Panc1 (cell line): ENCODE measurements at regions not wholly inside any gene's neighbourhood (a gene's known extent, or its start where the extent isn't known, plus 50 kb on each side); places are given as distances from the start of the nearest gene placed in this dataset.

Experiments
- ATAC-seq: fragments of 200-7000 bp; cut with Tn5 transposase; 2 replicates; pipeline ENCODE4 v1.9.1; 2020; ENCODE audit warnings: mild to moderate bottlenecking, moderate library complexity
- BruUV-seq: library from RNA; stranded (reverse); fragments of 400-500 nt; replicated peaks from 2 replicates; lab custom pipeline; 2021; lab: Mats Ljungman, UMichigan
- CTCF ChIA-PET: fragments of 300-600 bp; sonication (Branson Sonifier 250); formaldehyde crosslinking; loops from one replicate; lab custom pipeline; 2022; ENCODE audit warnings: antibody characterized with exemption; lab: Charles Lee
- POLR2A ChIA-PET: fragments of 300-600 bp; sonication (Branson Sonifier 250); formaldehyde crosslinking; loops from one replicate; lab custom pipeline; 2022; ENCODE audit warnings: antibody characterized with exemption; lab: Charles Lee
- DNase-seq: peaks from one replicate; pipeline ENCODE4 v3.0.0-alpha.2; 2010; ENCODE audit warnings: low read depth, low spot score
- H3K27ac ChIP-seq: 2 replicates; pipeline ENCODE4 v1.5.1; 2011; ENCODE audit warnings: mild to moderate bottlenecking, low read length, inconsistent platforms
- H3K27me3 ChIP-seq: fragments of 200-500 bp; sonication (Bioruptor generic); 2 replicates; pipeline ENCODE4 v1.6.0; 2014; ENCODE audit warnings: low read length, inconsistent platforms; ENCODE audit not compliant: control insufficient read depth, insufficient read depth
- H3K36me3 ChIP-seq: fragments of 200-500 bp; sonication (Bioruptor generic); 2 replicates; pipeline ENCODE4 v1.5.1; 2014; ENCODE audit warnings: inconsistent platforms, mild to moderate bottlenecking, low read length, moderate library complexity; ENCODE audit not compliant: control insufficient read depth, insufficient read depth
- H3K4me1 ChIP-seq: 2 replicates; pipeline ENCODE4 v1.5.1; 2011; ENCODE audit warnings: inconsistent platforms, mild to moderate bottlenecking, low read length, moderate library complexity; ENCODE audit not compliant: control insufficient read depth, insufficient read depth
- H3K4me3 ChIP-seq, 2 experiments: 2 replicates each; pipeline ENCODE4 v1.5.1; 2011 to 2012; ENCODE audit warnings: low read depth in 2 of 2, low read length in 2 of 2, mild to moderate bottlenecking in 2 of 2, inconsistent platforms in 1 of 2, moderate library complexity in 1 of 2
- H3K9me3 ChIP-seq: fragments of 200-500 bp; sonication (Bioruptor generic); 2 replicates; pipeline ENCODE4 v1.5.1; 2014; ENCODE audit warnings: low read depth, mild to moderate bottlenecking, inconsistent platforms, low read length, moderate library complexity; ENCODE audit not compliant: control insufficient read depth, insufficient read depth
- CTCF ChIP-seq: fragments of 450-650 bp; IDR thresholded peaks from 2 replicates; pipeline ENCODE4 v1.5.1; 2017; ENCODE audit warnings: mild to moderate bottlenecking
- POLR2AphosphoS5 ChIP-seq: IDR thresholded peaks from 2 replicates; pipeline ENCODE4 v1.6.1; 2012; ENCODE audit warnings: mild to moderate bottlenecking, low read depth, low read length, moderate library complexity
- REST ChIP-seq, 2 experiments: IDR thresholded peaks; 2 replicates each; pipeline ENCODE4 v1.6.1; 2011 to 2012; ENCODE audit warnings: low read depth in 2 of 2, control low read depth in 1 of 2, low read length in 1 of 2, mild to moderate bottlenecking in 1 of 2, moderate library complexity in 1 of 2; ENCODE audit not compliant: insufficient read depth in 1 of 2
- SIN3A ChIP-seq: IDR thresholded peaks from 2 replicates; pipeline ENCODE4 v1.6.1; 2012; ENCODE audit warnings: low read depth, mild to moderate bottlenecking, low read length, moderate library complexity, borderline replicate concordance; ENCODE audit not compliant: insufficient read depth
- TCF7L2 ChIP-seq: IDR thresholded peaks from 2 replicates; pipeline ENCODE4 v1.6.1; 2011; ENCODE audit warnings: mild to moderate bottlenecking, low read depth, low read length, inconsistent platforms
- in situ Hi-C: cut with HindIII; loops from 2 replicates; pipeline ENCODE4 v1.10.0; 2016; ENCODE audit warnings: low sequenced_read_pairs, low pct_unique_long_range_greater_than_20kb
- intact Hi-C: fragments of 100-400 bp; cut with micrococcal nuclease; formaldehyde crosslinking; loops from one replicate; pipeline ENCODE4 v1.10.0; 2022; ENCODE audit not compliant: unreplicated experiment

- H3K4me3 ChIP-seq = no peak overlapping the region
- no peak overlapping the region for H3K27ac ChIP-seq
- intact Hi-C loops = no loop called here
- H3K27me3 ChIP-seq = no peaks in the 10 kb centered on the region
- in situ Hi-C loops = no loop called here
- no peaks in the 10 kb centered on the region for H3K36me3 ChIP-seq
- no peak for DNase-seq
- peaks cover 3% of the 10 kb centered on the region; the same call in 1 of the 2 replicates for H3K9me3 ChIP-seq
- ChIA-PET CTCF (no interaction called here), POLR2A (no interaction called here)
- BruUV-seq = no TSS peak
- H3K4me1 ChIP-seq = no peaks in the 10 kb centered on the region; the same call in 1 of the 2 replicates
- TF ChIP-seq POLR2AphosphoS5 (no peak), CTCF (peak; percentile 77), SIN3A (no peak), TCF7L2 (no peak)
- ATAC-seq = no peak
Observed at GRCh38 chr2:241940329-241940728, 70.8 kb downstream of the RTP5 start.

GRCh38 chr2:241941691-241942301, 72.3 kb downstream of the RTP5 start:
- no peak for ATAC-seq
- Histone ChIP-seq H3K4me3 (no peak overlapping the region), H3K27ac (no peak overlapping the region), H3K4me1 (no peaks in the 10 kb centered on the region; the same call in 1 of the 2 replicates), H3K27me3 (no peaks in the 10 kb centered on the region), H3K9me3 (no peaks in the 10 kb centered on the region), H3K36me3 (no peaks in the 10 kb centered on the region)
- ChIA-PET CTCF (no interaction called here), POLR2A (no interaction called here)
- no TSS peak for BruUV-seq
- in situ Hi-C loops = no loop called here
- no peak for TF ChIP-seq TCF7L2
- no peak for TF ChIP-seq SIN3A
- intact Hi-C loops = no loop called here
- no peak for DNase-seq

- in situ Hi-C loops (no loop called here), intact Hi-C loops (no loop called here)
- Histone ChIP-seq H3K4me1 (no peaks in the 10 kb centered on the region; the same call in 1 of the 2 replicates), H3K27ac (no peak overlapping the region), H3K9me3 (no peaks in the 10 kb centered on the region), H3K27me3 (no peaks in the 10 kb centered on the region), H3K36me3 (no peaks in the 10 kb centered on the region), H3K4me3 (no peak overlapping the region)
- ChIA-PET POLR2A (no interaction called here), CTCF (no interaction called here)
- no TSS peak for BruUV-seq
- ATAC-seq (no peak), DNase-seq (no peak)
- TF ChIP-seq SIN3A = no peak
- no peak for TF ChIP-seq POLR2AphosphoS5
- TF ChIP-seq CTCF = no peak
- no peak for TF ChIP-seq REST (IDR thresholded peaks at IDR 0.05; ENCODE audit: insufficient read depth in 1 of 2, low read depth in 2 of 2, low read length in 1 of 2)
- TF ChIP-seq TCF7L2 = no peak
Observed at GRCh38 chr2:241942416-241943208, 73.1 kb downstream of the RTP5 start.
